ENCODE measurements at regions not wholly inside any gene's neighbourhood (a gene's known extent, or its start where the extent isn't known, plus 50 kb on each side); places are given as distances from the start of the nearest gene placed in this dataset.

GRCh38 chr2:7724336-7724735, 807.1 kb downstream of the RNF144A start:
- Histone ChIP-seq H3K27me3 (ENCODE audit: insufficient read depth, low read length, poor library complexity, severe bottlenecking) (no peaks in the 10 kb centered on the region), H3K36me3 (ENCODE audit: insufficient read depth, low read length) (no peaks in the 10 kb centered on the region), H3K4me1 (ENCODE audit: insufficient read depth, low read length, poor library complexity, severe bottlenecking) (peaks cover 8% of the 10 kb centered on the region), H3K4me3 (ENCODE audit: low read length, poor library complexity, severe bottlenecking) (no peak overlapping the region), H3K9me3 (ENCODE audit: insufficient read depth, low read depth, low read length) (no peaks in the 10 kb centered on the region), H3K9ac (ENCODE audit: low read depth, low read length, poor library complexity, severe bottlenecking) (no peak overlapping the region), H3K4me2 (ENCODE audit: low read depth, low read length, poor library complexity, severe bottlenecking) (no peak overlapping the region), H3K79me2 (ENCODE audit: insufficient read depth, low read length) (no peaks in the 10 kb centered on the region), H4K20me1 (ENCODE audit: insufficient read depth, low read length, poor library complexity, severe bottlenecking) (no peaks in the 10 kb centered on the region), H3F3A (ENCODE audit: low read depth) (no peaks in the 10 kb centered on the region), H3K9me2 (replicated peaks; ENCODE audit: low read depth, low read length) (no peaks in the 10 kb centered on the region), H2AFZ (ENCODE audit: low read length) (no peak overlapping the region)
- no peak for TF ChIP-seq EZH2phosphoT487 (IDR thresholded peaks at IDR 0.05; ENCODE audit: borderline replicate concordance)
- TF ChIP-seq CTCF (conservative IDR thresholded peaks at IDR 0.05; ENCODE audit: low read length) = no peak

- Histone ChIP-seq H3K9me2 (replicated peaks; ENCODE audit: low read depth, low read length) (no peaks in the 10 kb centered on the region), H3K4me3 (ENCODE audit: low read length, poor library complexity, severe bottlenecking) (peak overlapping the region; percentile 9), H3F3A (ENCODE audit: low read depth) (no peaks in the 10 kb centered on the region), H3K79me2 (ENCODE audit: insufficient read depth, low read length) (no peaks in the 10 kb centered on the region), H3K9me3 (ENCODE audit: insufficient read depth, low read depth, low read length) (no peaks in the 10 kb centered on the region), H3K9ac (ENCODE audit: low read depth, low read length, poor library complexity, severe bottlenecking) (no peak overlapping the region), H3K36me3 (ENCODE audit: insufficient read depth, low read length) (no peaks in the 10 kb centered on the region), H2AFZ (ENCODE audit: low read length) (peak overlapping the region; percentile 18; the same call in 1 of the 2 replicates), H3K4me1 (ENCODE audit: insufficient read depth, low read length, poor library complexity, severe bottlenecking) (peaks cover 8% of the 10 kb centered on the region), H3K27me3 (ENCODE audit: insufficient read depth, low read length, poor library complexity, severe bottlenecking) (no peaks in the 10 kb centered on the region), H3K4me2 (ENCODE audit: low read depth, low read length, poor library complexity, severe bottlenecking) (peak overlapping the region; percentile 30), H4K20me1 (ENCODE audit: insufficient read depth, low read length, poor library complexity, severe bottlenecking) (no peaks in the 10 kb centered on the region)
- TF ChIP-seq EZH2phosphoT487 (IDR thresholded peaks at IDR 0.05; ENCODE audit: borderline replicate concordance) = no peak
- peak; percentile 55 for TF ChIP-seq CTCF (conservative IDR thresholded peaks at IDR 0.05; ENCODE audit: low read length)
Observed at GRCh38 chr2:7725171-7725849, 808.1 kb downstream of the RNF144A start.

GRCh38 chr2:7725850-7726242, 808.6 kb downstream of the RNF144A start:
- no peaks in the 10 kb centered on the region for H3F3A ChIP-seq (ENCODE audit: low read depth)
- H3K27me3 ChIP-seq (ENCODE audit: insufficient read depth, low read length, poor library complexity, severe bottlenecking) = no peaks in the 10 kb centered on the region
- no peak overlapping the region for H2AFZ ChIP-seq (ENCODE audit: low read length)
- H3K4me2 ChIP-seq (ENCODE audit: low read depth, low read length, poor library complexity, severe bottlenecking) = peak overlapping the region; percentile 30
- no peak overlapping the region for H3K9ac ChIP-seq (ENCODE audit: low read depth, low read length, poor library complexity, severe bottlenecking)
- H3K4me3 ChIP-seq (ENCODE audit: low read length, poor library complexity, severe bottlenecking) = no peak overlapping the region
- H3K9me3 ChIP-seq (ENCODE audit: insufficient read depth, low read depth, low read length) = no peaks in the 10 kb centered on the region
- H3K9me2 ChIP-seq (replicated peaks; ENCODE audit: low read depth, low read length) = no peaks in the 10 kb centered on the region
- H3K4me1 ChIP-seq (ENCODE audit: insufficient read depth, low read length, poor library complexity, severe bottlenecking) = peaks cover 8% of the 10 kb centered on the region
- H3K79me2 ChIP-seq (ENCODE audit: insufficient read depth, low read length) = no peaks in the 10 kb centered on the region
- no peaks in the 10 kb centered on the region for H4K20me1 ChIP-seq (ENCODE audit: insufficient read depth, low read length, poor library complexity, severe bottlenecking)
- no peaks in the 10 kb centered on the region for H3K36me3 ChIP-seq (ENCODE audit: insufficient read depth, low read length)
- TF ChIP-seq EZH2phosphoT487 (IDR thresholded peaks at IDR 0.05; ENCODE audit: borderline replicate concordance) = no peak
- TF ChIP-seq CTCF (conservative IDR thresholded peaks at IDR 0.05; ENCODE audit: low read length) = no peak

Measured in Loucy (cell line).